CD4-positive, CD25-positive, alpha-beta regulatory T cell (primary cell): ENCODE measurements at regions not wholly inside any gene's neighbourhood (a gene's known extent, or its start where the extent isn't known, plus 50 kb on each side); places are given as distances from the start of the nearest gene placed in this dataset.

Source experiments
- ATAC-seq, 2 donors: fragments of 150-1000 bp; cut with Tn5 transposase; one replicate each; pipeline ENCODE4 v1.10.0; 2021; ENCODE audit warnings: low read depth in 2 of 2, moderate number of reproducible peaks in 2 of 2, moderate library complexity in 1 of 2
- DNase-seq, 3 donors: peaks; one replicate each; pipeline versions ENCODE4 v3.0.0 to v3.0.0-alpha.2; 2012 to 2022; ENCODE audit warnings: mixed read lengths in 1 of 3
- H3K27ac ChIP-seq: one replicate; pipeline ENCODE4 v1.7.0; 2013; ENCODE audit warnings: mild to moderate bottlenecking, low read length; ENCODE audit not compliant: insufficient read depth, poor library complexity, severe bottlenecking
- H3K27me3 ChIP-seq: one replicate; pipeline ENCODE4 v1.7.0; 2013; ENCODE audit warnings: low read length; ENCODE audit not compliant: control insufficient read depth, insufficient read depth
- H3K36me3 ChIP-seq: one replicate; pipeline ENCODE4 v1.7.0; 2013; ENCODE audit warnings: mild to moderate bottlenecking, low read length, moderate library complexity; ENCODE audit not compliant: control insufficient read depth, insufficient read depth
- H3K4me1 ChIP-seq: 2 replicates; pipeline ENCODE4 v1.7.0; 2013; ENCODE audit warnings: mild to moderate bottlenecking, low read length; ENCODE audit not compliant: insufficient read depth, control insufficient read depth, poor library complexity, severe bottlenecking
- H3K4me3 ChIP-seq: one replicate; pipeline ENCODE4 v1.7.0; 2013; ENCODE audit warnings: low read depth, mild to moderate bottlenecking, low read length, moderate library complexity
- H3K9me3 ChIP-seq, 2 experiments: 1 replicate in 1 of 2; 2 replicates in 1 of 2; pipeline ENCODE4 v1.7.0; 2013; ENCODE audit warnings: low read length in 2 of 2, mild to moderate bottlenecking in 1 of 2, moderate library complexity in 1 of 2; ENCODE audit not compliant: control insufficient read depth in 2 of 2
- H3K27ac Mint-ChIP-seq, 3 donors: one replicate each; pipeline ENCODE4 v1.8.0; 2020 to 2022; ENCODE audit warnings: mild to moderate bottlenecking in 3 of 3, mixed read lengths in 3 of 3, moderate library complexity in 2 of 3
- H3K27me3 Mint-ChIP-seq: one replicate; pipeline ENCODE4 v1.8.0; 2022; ENCODE audit warnings: mild to moderate bottlenecking, mixed read lengths
- H3K36me3 Mint-ChIP-seq: one replicate; pipeline ENCODE4 v1.8.0; 2020; ENCODE audit warnings: mixed read lengths
- H3K4me1 Mint-ChIP-seq, 4 donors: one replicate each; pipeline ENCODE4 v1.8.0; 2020 to 2022; ENCODE audit warnings: mixed read lengths in 4 of 4, mild to moderate bottlenecking in 1 of 4
- H3K4me3 Mint-ChIP-seq, 4 donors: one replicate each; pipeline ENCODE4 v1.8.0; 2020 to 2022; ENCODE audit warnings: mild to moderate bottlenecking in 4 of 4, mixed read lengths in 4 of 4, moderate library complexity in 3 of 4
- H3K9me3 Mint-ChIP-seq, 7 donors: one replicate each; pipeline ENCODE4 v1.8.0; 2020 to 2022; ENCODE audit warnings: mixed read lengths in 7 of 7, mild to moderate bottlenecking in 3 of 7, moderate library complexity in 2 of 7

GRCh38 chr1:181142096-181142958 lies 53.8 kb downstream of the IER5 start:
- H3K27ac ChIP-seq = no peak overlapping the region
- H3K4me3 Mint-ChIP-seq = peak overlapping the region in 2 of 4 donors; percentile 1 to 39

GRCh38 chr1:181143102-181143859 lies 54.8 kb downstream of the IER5 start:
- no peaks in the 10 kb centered on the region for H3K9me3 ChIP-seq
- Mint-ChIP-seq H3K9me3 (no peaks in the 10 kb centered on the region), H3K36me3 (peaks cover 3% of the 10 kb centered on the region), H3K4me1 (peaks cover 13 to 54% (median 40%) of the 10 kb centered on the region in 4 donors), H3K4me3 (peak overlapping the region in 1 of 4 donors; percentile 46), H3K27me3 (no peaks in the 10 kb centered on the region), H3K27ac (peak overlapping the region in 2 of 3 donors; percentile 33 to 91)
- no peak overlapping the region for H3K27ac ChIP-seq
- no peak for DNase-seq
- no peak overlapping the region for H3K4me3 ChIP-seq
- no peak for ATAC-seq
- H3K4me1 ChIP-seq = peaks cover 33% of the 10 kb centered on the region
- H3K36me3 ChIP-seq = no peaks in the 10 kb centered on the region
- no peaks in the 10 kb centered on the region for H3K27me3 ChIP-seq

More at GRCh38 chr1:181142096-181142958, 53.8 kb downstream of the IER5 start:
- Mint-ChIP-seq H3K27me3 (no peaks in the 10 kb centered on the region), H3K4me1 (peaks cover 17 to 46% (median 34%) of the 10 kb centered on the region in 4 donors), H3K36me3 (peaks cover 3% of the 10 kb centered on the region), H3K27ac (peak overlapping the region; percentile 57 to 84 (median 76)), H3K9me3 (no peaks in the 10 kb centered on the region)
- peak; percentile 77 to 89 (median 84) for DNase-seq
- no peak overlapping the region for H3K4me3 ChIP-seq
- H3K4me1 ChIP-seq = peaks cover 23% of the 10 kb centered on the region
- no peaks in the 10 kb centered on the region for H3K36me3 ChIP-seq
- H3K9me3 ChIP-seq = no peaks in the 10 kb centered on the region
- peak; percentile 90 to 94 for ATAC-seq
- no peaks in the 10 kb centered on the region for H3K27me3 ChIP-seq

- no peak for DNase-seq
- H3K4me1 Mint-ChIP-seq = peaks cover 13 to 56% (median 40%) of the 10 kb centered on the region in 4 donors
- H3K27ac Mint-ChIP-seq = no peak overlapping the region
- Histone ChIP-seq H3K9me3 (no peaks in the 10 kb centered on the region), H3K36me3 (no peaks in the 10 kb centered on the region), H3K4me3 (no peak overlapping the region), H3K4me1 (peaks cover 42% of the 10 kb centered on the region), H3K27me3 (no peaks in the 10 kb centered on the region), H3K27ac (no peak overlapping the region)
- no peak for ATAC-seq
- H3K4me3 Mint-ChIP-seq = peak overlapping the region in 1 of 4 donors; percentile 46
- H3K27me3 Mint-ChIP-seq = no peaks in the 10 kb centered on the region
- no peaks in the 10 kb centered on the region for H3K9me3 Mint-ChIP-seq
- H3K36me3 Mint-ChIP-seq = peaks cover 3% of the 10 kb centered on the region
Observed at GRCh38 chr1:181144238-181144637, 55.7 kb downstream of the IER5 start.

- DNase-seq (no peak), ATAC-seq (no peak)
- peak overlapping the region in 3 of 4 donors; percentile 79 to 88 (median 80) for H3K4me3 Mint-ChIP-seq
- peak overlapping the region; percentile 76 for H3K27ac ChIP-seq
- peak overlapping the region; percentile 73 for H3K4me3 ChIP-seq
- H3K9me3 ChIP-seq = no peaks in the 10 kb centered on the region
- H3K27me3 Mint-ChIP-seq = no peaks in the 10 kb centered on the region
- H3K27ac Mint-ChIP-seq = peak overlapping the region; percentile 91 to 96 (median 94)
- peaks cover 11 to 61% (median 47%) of the 10 kb centered on the region in 4 donors for H3K4me1 Mint-ChIP-seq
- H3K27me3 ChIP-seq = no peaks in the 10 kb centered on the region
- H3K36me3 ChIP-seq = no peaks in the 10 kb centered on the region
- H3K4me1 ChIP-seq = peaks cover 42% of the 10 kb centered on the region
- H3K9me3 Mint-ChIP-seq = no peaks in the 10 kb centered on the region
- peaks cover 7% of the 10 kb centered on the region for H3K36me3 Mint-ChIP-seq
Observed at GRCh38 chr1:181148636-181149035, 60.1 kb downstream of the IER5 start.

- Mint-ChIP-seq H3K9me3 (no peaks in the 10 kb centered on the region), H3K27ac (peak overlapping the region; percentile 91 to 96 (median 94)), H3K4me1 (peaks cover 7 to 61% (median 47%) of the 10 kb centered on the region in 4 donors), H3K4me3 (peak overlapping the region; percentile 58 to 88 (median 80)), H3K36me3 (peaks cover 7% of the 10 kb centered on the region), H3K27me3 (no peaks in the 10 kb centered on the region)
- no peaks in the 10 kb centered on the region for H3K9me3 ChIP-seq
- DNase-seq (peak; percentile 59 to 92 (median 85)), ATAC-seq (peak; percentile 100)
- peak overlapping the region; percentile 76 for H3K27ac ChIP-seq
- H3K36me3 ChIP-seq = no peaks in the 10 kb centered on the region
- peaks cover 42% of the 10 kb centered on the region for H3K4me1 ChIP-seq
- H3K27me3 ChIP-seq = no peaks in the 10 kb centered on the region
- peak overlapping the region; percentile 73 for H3K4me3 ChIP-seq
Observed at GRCh38 chr1:181149326-181150125, 61.0 kb downstream of the IER5 start.

- Mint-ChIP-seq H3K27me3 (no peaks in the 10 kb centered on the region), H3K4me1 (peaks cover 7 to 61% (median 47%) of the 10 kb centered on the region in 4 donors), H3K36me3 (peaks cover 7% of the 10 kb centered on the region), H3K27ac (peak overlapping the region; percentile 91 to 95 (median 94)), H3K4me3 (peak overlapping the region in 1 of 4 donors; percentile 88), H3K9me3 (no peaks in the 10 kb centered on the region)
- DNase-seq (no peak), ATAC-seq (no peak)
- Histone ChIP-seq H3K27me3 (no peaks in the 10 kb centered on the region), H3K4me3 (no peak overlapping the region), H3K9me3 (no peaks in the 10 kb centered on the region), H3K4me1 (peaks cover 42% of the 10 kb centered on the region), H3K27ac (peak overlapping the region; percentile 76), H3K36me3 (no peaks in the 10 kb centered on the region)
Observed at GRCh38 chr1:181150273-181150672, 61.8 kb downstream of the IER5 start.

- no peak overlapping the region for H3K4me3 ChIP-seq
- H3K9me3 Mint-ChIP-seq = no peaks in the 10 kb centered on the region
- H3K27ac ChIP-seq = no peak overlapping the region
- peak overlapping the region in 1 of 4 donors; percentile 39 for H3K4me3 Mint-ChIP-seq
- no peaks in the 10 kb centered on the region for H3K27me3 ChIP-seq
- H3K36me3 Mint-ChIP-seq = peaks cover 7% of the 10 kb centered on the region
- peaks cover 42% of the 10 kb centered on the region for H3K4me1 ChIP-seq
- no peaks in the 10 kb centered on the region for H3K36me3 ChIP-seq
- H3K9me3 ChIP-seq = no peaks in the 10 kb centered on the region
- H3K27me3 Mint-ChIP-seq = no peaks in the 10 kb centered on the region
- DNase-seq (no peak), ATAC-seq (no peak)
- H3K27ac Mint-ChIP-seq = peak overlapping the region in 2 of 3 donors; percentile 91 to 94
- H3K4me1 Mint-ChIP-seq = peaks cover 7 to 61% (median 47%) of the 10 kb centered on the region in 4 donors
Observed at GRCh38 chr1:181150842-181151241, 62.3 kb downstream of the IER5 start.
